HG03139 (cell line): ENCODE measurements at regions not wholly inside any gene's neighbourhood (a gene's known extent, or its start where the extent isn't known, plus 50 kb on each side); places are given as distances from the start of the nearest gene placed in this dataset.
"Not testable (repeated sequence)": the region's sequence is repeated elsewhere in the genome, so short reads cannot be mapped to it uniquely, and the experiment has no call there.

Source experiments
- ATAC-seq: cut with Tn5 transposase; IDR thresholded peaks from one replicate; pipeline ENCODE4 v1.9.1; 2021; ENCODE audit not compliant: unreplicated experiment

DNA sequence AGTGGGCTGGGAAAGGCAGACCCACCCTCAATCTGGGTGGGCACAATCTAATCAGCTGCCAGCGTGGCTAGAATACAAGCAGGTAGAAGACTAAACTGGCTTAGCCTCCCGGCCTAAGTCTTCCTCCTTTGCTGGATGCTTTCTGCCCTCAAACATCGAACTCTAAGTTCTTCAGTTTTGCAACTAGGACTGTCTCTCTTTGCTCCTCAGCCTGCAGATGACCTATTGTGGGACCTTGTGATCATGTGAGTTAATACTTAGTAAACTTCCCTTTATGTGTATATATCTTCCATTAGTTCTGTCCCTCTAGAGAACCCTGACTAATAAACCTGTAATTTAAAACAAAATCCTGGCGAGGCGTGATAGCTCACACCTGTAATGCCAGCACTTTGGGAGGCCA lies 51.8 kb upstream of the SLC39A8 start:
- ATAC-seq: not testable (repeated sequence)

GRCh38 chr4:102399021-102399420 lies 53.7 kb upstream of the SLC39A8 start:
- ATAC-seq: no peak

GRCh38 chr4:102400898-102401297 lies 55.6 kb upstream of the SLC39A8 start:
- ATAC-seq: no peak

DNA sequence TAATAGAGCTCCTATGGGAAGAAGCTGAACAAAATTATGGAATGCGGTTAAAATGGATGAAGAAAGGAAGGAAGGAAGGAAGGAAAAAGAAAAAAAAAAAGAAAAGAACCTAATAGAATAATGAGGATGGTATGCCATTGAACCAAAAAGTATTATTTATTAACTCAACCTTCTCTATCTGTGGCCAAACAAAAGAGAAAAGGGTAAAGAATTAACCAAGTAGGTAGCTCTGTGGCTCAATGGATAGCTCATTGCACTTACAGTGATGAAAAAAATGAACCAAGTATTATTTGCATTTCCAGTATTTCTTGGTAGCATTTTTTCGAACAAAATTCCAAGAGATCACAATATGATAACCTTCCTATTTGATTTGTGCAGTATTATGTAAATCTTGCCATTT lies 56.9 kb upstream of the SLC39A8 start:
- ATAC-seq: no peak

- no peak for ATAC-seq
These were observed 57.8 kb upstream of the SLC39A8 start for GRCh38 chr4:102403116-102403515.

DNA sequence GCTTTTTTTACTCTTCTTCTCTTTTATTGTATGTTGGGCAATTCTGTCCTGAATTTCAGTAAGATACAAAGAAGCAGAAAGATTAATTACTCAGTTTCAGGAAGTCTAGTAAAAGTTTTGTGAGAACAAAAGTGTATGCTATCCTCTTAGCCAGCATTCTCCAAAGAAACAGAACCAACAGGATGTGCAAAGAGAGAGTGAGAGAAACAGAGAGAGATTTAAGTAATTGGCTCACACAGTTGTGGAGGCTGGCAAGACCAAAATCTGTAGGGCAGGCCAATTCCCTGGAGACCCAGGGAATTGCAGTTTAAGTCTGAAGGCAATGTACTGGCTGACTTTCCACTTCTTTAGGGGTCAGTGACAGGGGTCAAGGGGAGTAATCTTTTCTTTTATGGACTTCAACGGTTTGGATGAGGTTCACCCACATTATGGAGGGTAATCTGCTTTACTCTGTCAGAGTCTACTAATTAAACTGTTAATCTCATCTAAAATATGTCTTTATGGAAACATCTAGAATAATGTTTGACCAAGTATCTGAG lies 59.2 kb upstream of the SLC39A8 start:
- no peak for ATAC-seq

DNA sequence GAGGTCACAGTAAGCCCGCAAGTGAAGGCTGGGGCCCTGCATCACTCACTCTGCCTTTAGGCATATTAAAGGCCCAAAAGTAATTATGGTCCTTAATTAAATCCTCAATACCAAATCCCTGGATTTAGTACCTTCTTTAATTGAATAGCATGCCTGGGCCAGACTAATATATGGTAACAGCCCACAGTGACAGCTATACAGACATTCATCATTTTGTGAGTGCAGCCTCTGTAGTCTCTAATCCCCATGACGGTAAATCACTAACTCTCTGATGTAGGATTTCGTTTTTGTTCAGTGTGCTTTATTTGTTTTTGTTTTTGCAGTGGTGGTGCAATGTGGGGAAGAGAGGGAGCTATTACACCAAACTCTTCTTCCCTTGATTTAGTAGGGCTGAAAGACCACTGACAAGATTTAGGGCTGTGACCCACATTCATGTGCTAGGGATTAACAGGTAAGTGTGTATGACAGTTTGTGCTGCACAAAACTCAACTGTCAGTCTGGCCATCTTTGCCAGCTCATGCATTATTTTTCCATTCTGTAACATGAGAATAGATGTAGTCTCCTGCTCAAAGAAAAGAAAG lies 60.6 kb upstream of the SLC39A8 start:
- ATAC-seq: no peak

DNA sequence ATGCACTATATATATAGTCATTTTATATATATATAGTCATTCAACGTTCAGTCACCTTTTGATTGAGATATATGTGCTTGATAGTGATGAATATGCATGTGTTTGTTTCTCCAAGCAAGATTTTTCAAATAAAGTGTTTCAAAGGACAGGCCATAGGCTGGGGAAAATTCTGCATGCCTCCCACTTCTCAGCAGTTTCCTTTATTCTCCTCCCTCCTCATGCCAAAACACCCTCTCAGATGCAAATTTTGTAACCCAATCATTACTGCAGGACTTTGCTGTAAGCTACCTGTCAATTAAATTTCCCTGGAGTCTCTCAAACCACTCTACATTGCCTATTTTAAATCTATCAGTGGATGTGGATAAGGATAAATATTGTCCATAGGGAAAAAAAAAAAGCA lies 65.6 kb upstream of the SLC39A8 start:
- not testable (repeated sequence) for ATAC-seq

GRCh38 chr4:102411408-102411807 lies 66.1 kb upstream of the SLC39A8 start:
- no peak for ATAC-seq

GRCh38 chr4:102416765-102417164 lies 71.5 kb upstream of the SLC39A8 start:
- ATAC-seq: no peak

GRCh38 chr4:102420563-102421398 lies 75.5 kb upstream of the SLC39A8 start:
- no peak for ATAC-seq

- no peak for ATAC-seq
These were observed 77.6 kb upstream of the SLC39A8 start for GRCh38 chr4:102422843-102423242.

- ATAC-seq: no peak
These were observed 77.8 kb upstream of the NFKB1 start for GRCh38 chr4:102423375-102423774.

DNA sequence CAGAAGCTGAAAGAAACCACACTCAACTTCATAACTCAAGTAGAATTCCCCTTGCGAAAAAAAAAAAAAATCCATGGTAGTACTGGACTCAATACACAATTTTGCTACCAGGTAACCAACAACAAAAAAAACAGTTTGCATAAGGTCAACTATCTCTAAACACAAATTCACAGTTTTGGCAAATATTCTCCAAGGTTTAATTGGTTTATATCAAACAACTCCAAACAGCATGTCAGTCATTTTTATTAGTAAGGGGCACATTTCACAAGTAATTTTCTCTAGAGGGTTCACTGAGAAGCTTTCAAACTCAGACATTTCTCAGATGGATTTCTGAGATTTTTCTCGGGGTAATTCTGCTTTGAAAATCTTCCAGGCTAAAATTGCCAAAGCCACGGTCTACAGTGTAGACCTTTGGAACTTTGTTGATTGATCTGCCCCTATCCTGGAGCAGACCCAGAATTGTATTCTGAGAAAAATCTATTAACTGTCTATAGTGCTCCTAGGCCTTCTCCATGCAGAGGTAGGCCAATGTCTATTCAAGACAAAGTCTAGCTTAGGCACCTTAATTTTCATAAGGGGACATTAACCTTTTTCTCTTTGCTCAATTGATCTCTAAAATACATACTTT lies 73.7 kb upstream of the NFKB1 start:
- ATAC-seq: no peak

- ATAC-seq: no peak
These were observed 73.0 kb upstream of the NFKB1 start for GRCh38 chr4:102428122-102428521.

DNA sequence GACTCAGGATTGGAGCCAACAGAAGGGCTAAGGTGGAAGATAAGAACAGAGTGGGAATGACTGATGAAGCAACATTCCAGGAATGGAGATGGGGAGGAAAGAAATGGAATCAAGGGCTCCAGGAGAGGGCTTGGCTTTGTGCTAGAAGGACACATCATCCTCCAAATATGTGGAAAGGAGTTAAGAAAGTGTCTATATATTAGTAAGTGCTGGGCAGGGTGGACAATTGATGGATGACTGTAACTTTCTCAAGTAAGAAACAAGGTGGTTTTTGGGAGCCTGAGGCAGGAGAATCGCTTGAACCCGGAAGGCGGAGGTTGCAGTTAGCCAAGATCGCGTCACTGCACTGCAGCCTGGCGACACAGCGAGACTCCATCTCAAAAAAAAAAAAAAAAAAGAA lies 71.6 kb upstream of the NFKB1 start:
- ATAC-seq: no peak

- ATAC-seq: no peak
These were observed 70.7 kb upstream of the NFKB1 start for GRCh38 chr4:102430461-102430910.

DNA sequence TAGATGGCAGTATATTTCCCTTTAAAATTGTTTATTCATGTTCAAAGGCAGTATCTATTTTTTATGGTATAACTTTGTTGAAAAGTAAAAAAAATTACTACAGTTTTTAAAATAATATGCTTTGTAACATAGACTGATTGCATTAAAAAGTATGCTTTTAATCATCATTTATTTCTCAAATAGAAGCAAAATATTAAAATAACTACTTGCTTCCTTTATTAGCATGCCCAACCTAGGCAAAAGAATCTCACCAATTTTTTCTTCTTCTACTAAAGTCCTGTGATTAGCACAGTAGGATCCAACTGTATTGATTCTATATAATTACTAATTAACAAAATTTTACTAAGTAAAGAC lies 69.6 kb upstream of the NFKB1 start:
- no peak for ATAC-seq

GRCh38 chr4:102437111-102437510 lies 64.0 kb upstream of the NFKB1 start:
- no peak for ATAC-seq

GRCh38 chr4:102438396-102439235 lies 62.5 kb upstream of the NFKB1 start:
- no peak for ATAC-seq

DNA sequence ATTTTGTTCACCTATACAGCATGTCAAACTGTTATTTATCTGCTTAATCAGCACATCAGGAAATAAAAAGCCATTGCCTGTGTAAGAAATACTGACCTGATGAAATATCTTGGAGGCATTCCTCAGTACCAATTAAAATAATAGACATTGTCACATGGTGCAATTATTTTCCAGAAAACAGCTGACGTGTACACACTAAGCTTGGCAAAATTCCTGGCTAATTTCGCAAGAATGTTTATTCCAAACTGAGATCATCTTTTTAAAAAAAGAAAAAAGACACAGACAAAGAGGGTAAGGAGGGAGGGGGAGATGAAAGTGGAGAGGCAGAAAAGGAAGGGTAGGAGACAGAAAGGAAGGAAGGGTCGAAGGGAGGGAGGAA lies 61.9 kb upstream of the NFKB1 start:
- ATAC-seq: no peak
